ENCODE measurements at regions not wholly inside any gene's neighbourhood (a gene's known extent, or its start where the extent isn't known, plus 50 kb on each side); places are given as distances from the start of the nearest gene placed in this dataset.

DNA sequence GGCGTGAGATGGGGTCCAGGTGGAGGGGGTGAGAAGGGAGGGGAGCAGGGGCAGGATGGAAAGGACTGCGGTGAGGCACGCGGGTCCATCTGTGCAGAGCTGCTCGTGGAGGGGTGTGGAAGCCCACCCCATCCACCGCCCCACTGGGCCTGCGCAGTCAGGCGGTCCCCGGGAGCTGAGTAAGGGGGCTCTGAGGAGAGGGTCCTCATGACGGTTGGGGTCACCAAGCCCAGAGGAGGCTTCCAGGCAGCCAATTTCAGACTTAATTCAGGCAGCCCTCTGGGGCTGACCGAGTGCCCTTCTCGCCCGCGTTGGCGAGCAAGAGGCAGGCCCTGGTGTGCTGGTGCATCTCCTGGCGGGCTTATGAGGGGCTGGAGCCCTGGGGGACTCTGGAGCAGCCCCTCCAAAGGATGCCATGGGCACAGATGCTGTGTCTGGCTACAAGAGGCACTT is 115.5 kb downstream of the KIF26A start:
- H3K9me3 Mint-ChIP-seq, result peaks cover 0 to 8% (median 0%) of the 10 kb centered on the region in 7 donors
- H3K36me3 Mint-ChIP-seq, result no peaks in the 10 kb centered on the region
- peaks cover 4% of the 10 kb centered on the region for H3K27me3 ChIP-seq (ENCODE audit: control insufficient read depth, insufficient read depth, low read length)
- no peak overlapping the region for H3K27ac ChIP-seq (ENCODE audit: insufficient read depth, low read length, poor library complexity, severe bottlenecking)
- no peaks in the 10 kb centered on the region for H3K36me3 ChIP-seq (ENCODE audit: control insufficient read depth, insufficient read depth, low read length)
- no peak overlapping the region for H3K27ac Mint-ChIP-seq
- ATAC-seq (ENCODE audit: low read depth in 2 of 2) (no peak), DNase-seq (no peak)
- no peak overlapping the region for H3K4me3 ChIP-seq (ENCODE audit: low read depth, low read length)
- H3K4me1 ChIP-seq (ENCODE audit: control insufficient read depth, insufficient read depth, low read length, poor library complexity, severe bottlenecking), result no peaks in the 10 kb centered on the region
- peaks cover 10% of the 10 kb centered on the region for H3K27me3 Mint-ChIP-seq
- no peaks in the 10 kb centered on the region for H3K9me3 ChIP-seq (ENCODE audit: control insufficient read depth in 2 of 2, low read length in 2 of 2)
- peaks cover 0 to 2% (median 0%) of the 10 kb centered on the region in 4 donors for H3K4me1 Mint-ChIP-seq
- H3K4me3 Mint-ChIP-seq, result no peak overlapping the region

- H3K4me3 Mint-ChIP-seq, result no peak overlapping the region
- ATAC-seq (ENCODE audit: low read depth in 2 of 2) (no peak), DNase-seq (no peak)
- H3K27ac Mint-ChIP-seq, result no peak overlapping the region
- peaks cover 4% of the 10 kb centered on the region for H3K27me3 ChIP-seq (ENCODE audit: control insufficient read depth, insufficient read depth, low read length)
- no peaks in the 10 kb centered on the region for H3K9me3 ChIP-seq (ENCODE audit: control insufficient read depth in 2 of 2, low read length in 2 of 2)
- H3K4me1 Mint-ChIP-seq, result peaks cover 0 to 2% (median 0%) of the 10 kb centered on the region in 4 donors
- peaks cover 10% of the 10 kb centered on the region for H3K27me3 Mint-ChIP-seq
- H3K36me3 Mint-ChIP-seq, result no peaks in the 10 kb centered on the region
- H3K4me3 ChIP-seq (ENCODE audit: low read depth, low read length), result no peak overlapping the region
- no peaks in the 10 kb centered on the region for H3K36me3 ChIP-seq (ENCODE audit: control insufficient read depth, insufficient read depth, low read length)
- H3K9me3 Mint-ChIP-seq, result peaks cover 0 to 8% (median 0%) of the 10 kb centered on the region in 7 donors
- H3K4me1 ChIP-seq (ENCODE audit: control insufficient read depth, insufficient read depth, low read length, poor library complexity, severe bottlenecking), result no peaks in the 10 kb centered on the region
- no peak overlapping the region for H3K27ac ChIP-seq (ENCODE audit: insufficient read depth, low read length, poor library complexity, severe bottlenecking)
Observed at GRCh38 chr14:104254735-104255400, 116.5 kb downstream of the KIF26A start.

DNA sequence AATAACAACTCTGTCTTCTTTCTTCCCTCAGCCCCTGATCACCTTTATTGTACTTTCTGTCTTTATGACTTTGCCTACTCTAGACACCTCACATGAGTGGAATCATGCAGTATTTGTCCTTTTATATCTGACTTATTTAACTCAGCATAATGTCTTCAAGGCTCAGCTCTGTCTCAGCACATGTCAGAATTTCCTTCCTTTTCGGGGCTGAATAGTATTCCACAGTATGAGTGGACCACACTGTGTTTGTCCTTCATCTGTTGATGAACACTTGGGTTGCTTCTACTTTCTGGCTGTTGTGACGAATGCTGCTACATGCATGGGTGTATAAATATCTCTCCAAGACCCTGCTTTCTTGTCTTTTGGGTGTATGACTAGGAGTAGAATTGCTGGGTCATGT is 117.6 kb downstream of the KIF26A start:
- H3K36me3 ChIP-seq (ENCODE audit: control insufficient read depth, insufficient read depth, low read length), result no peaks in the 10 kb centered on the region
- no peak for ATAC-seq (ENCODE audit: low read depth in 2 of 2)
- peaks cover 10% of the 10 kb centered on the region for H3K27me3 Mint-ChIP-seq
- H3K9me3 ChIP-seq (ENCODE audit: control insufficient read depth in 2 of 2, low read length in 2 of 2), result peaks cover 0 to 3% of the 10 kb centered on the region in 2 experiments
- H3K36me3 Mint-ChIP-seq, result no peaks in the 10 kb centered on the region
- peaks cover 4% of the 10 kb centered on the region for H3K27me3 ChIP-seq (ENCODE audit: control insufficient read depth, insufficient read depth, low read length)
- H3K9me3 Mint-ChIP-seq, result peaks cover 0 to 10% (median 4%) of the 10 kb centered on the region in 7 donors
- H3K27ac ChIP-seq (ENCODE audit: insufficient read depth, low read length, poor library complexity, severe bottlenecking), result no peak overlapping the region
- H3K4me1 ChIP-seq (ENCODE audit: control insufficient read depth, insufficient read depth, low read length, poor library complexity, severe bottlenecking), result no peaks in the 10 kb centered on the region
- H3K4me3 ChIP-seq (ENCODE audit: low read depth, low read length), result no peak overlapping the region
- no peak for DNase-seq
- H3K4me1 Mint-ChIP-seq, result peaks cover 0 to 5% (median under 1%) of the 10 kb centered on the region in 4 donors
- H3K4me3 Mint-ChIP-seq, result no peak overlapping the region
- H3K27ac Mint-ChIP-seq, result no peak overlapping the region

- peaks cover 0 to 5% (median 0%) of the 10 kb centered on the region in 4 donors for H3K4me1 Mint-ChIP-seq
- no peaks in the 10 kb centered on the region for H3K27me3 ChIP-seq (ENCODE audit: control insufficient read depth, insufficient read depth, low read length)
- no peak for DNase-seq
- H3K4me1 ChIP-seq (ENCODE audit: control insufficient read depth, insufficient read depth, low read length, poor library complexity, severe bottlenecking), result no peaks in the 10 kb centered on the region
- H3K9me3 Mint-ChIP-seq, result peaks cover 0 to 12% (median 4%) of the 10 kb centered on the region in 7 donors
- peaks cover 5% of the 10 kb centered on the region for H3K27me3 Mint-ChIP-seq
- no peak overlapping the region for H3K27ac Mint-ChIP-seq
- no peaks in the 10 kb centered on the region for H3K36me3 ChIP-seq (ENCODE audit: control insufficient read depth, insufficient read depth, low read length)
- no peak overlapping the region for H3K4me3 ChIP-seq (ENCODE audit: low read depth, low read length)
- no peak overlapping the region for H3K4me3 Mint-ChIP-seq
- no peak for ATAC-seq (ENCODE audit: low read depth in 2 of 2)
- no peak overlapping the region for H3K27ac ChIP-seq (ENCODE audit: insufficient read depth, low read length, poor library complexity, severe bottlenecking)
- peaks cover 0 to 8% of the 10 kb centered on the region in 2 experiments for H3K9me3 ChIP-seq (ENCODE audit: control insufficient read depth in 2 of 2, low read length in 2 of 2)
- no peaks in the 10 kb centered on the region for H3K36me3 Mint-ChIP-seq
Observed at GRCh38 chr14:104262515-104263514, 124.4 kb downstream of the KIF26A start.

- Mint-ChIP-seq H3K9me3 (peaks cover 0 to 12% (median 4%) of the 10 kb centered on the region in 7 donors), H3K36me3 (no peaks in the 10 kb centered on the region), H3K27me3 (peaks cover 6% of the 10 kb centered on the region), H3K4me3 (no peak overlapping the region), H3K27ac (no peak overlapping the region), H3K4me1 (peaks cover 0 to 5% (median 1%) of the 10 kb centered on the region in 4 donors)
- Histone ChIP-seq H3K9me3 (ENCODE audit: control insufficient read depth in 2 of 2, low read length in 2 of 2) (peaks cover 0 to 8% of the 10 kb centered on the region in 2 experiments), H3K36me3 (ENCODE audit: control insufficient read depth, insufficient read depth, low read length) (no peaks in the 10 kb centered on the region), H3K4me3 (ENCODE audit: low read depth, low read length) (no peak overlapping the region), H3K27ac (ENCODE audit: insufficient read depth, low read length, poor library complexity, severe bottlenecking) (no peak overlapping the region), H3K4me1 (ENCODE audit: control insufficient read depth, insufficient read depth, low read length, poor library complexity, severe bottlenecking) (no peaks in the 10 kb centered on the region), H3K27me3 (ENCODE audit: control insufficient read depth, insufficient read depth, low read length) (no peaks in the 10 kb centered on the region)
- ATAC-seq (ENCODE audit: low read depth in 2 of 2) (no peak), DNase-seq (no peak)
Observed at GRCh38 chr14:104263675-104264358, 125.4 kb downstream of the KIF26A start.

- no peak overlapping the region for H3K4me3 ChIP-seq (ENCODE audit: low read depth, low read length)
- no peaks in the 10 kb centered on the region for H3K27me3 ChIP-seq (ENCODE audit: control insufficient read depth, insufficient read depth, low read length)
- Mint-ChIP-seq H3K27ac (no peak overlapping the region), H3K27me3 (peaks cover 9% of the 10 kb centered on the region), H3K36me3 (no peaks in the 10 kb centered on the region), H3K4me3 (no peak overlapping the region), H3K4me1 (peaks cover 0 to 5% (median 1%) of the 10 kb centered on the region in 4 donors), H3K9me3 (peaks cover 0 to 12% (median 4%) of the 10 kb centered on the region in 7 donors)
- ATAC-seq (ENCODE audit: low read depth in 2 of 2), result no peak
- peaks cover 0 to 8% of the 10 kb centered on the region in 2 experiments for H3K9me3 ChIP-seq (ENCODE audit: control insufficient read depth in 2 of 2, low read length in 2 of 2)
- no peak overlapping the region for H3K27ac ChIP-seq (ENCODE audit: insufficient read depth, low read length, poor library complexity, severe bottlenecking)
- DNase-seq, result no peak
- no peaks in the 10 kb centered on the region for H3K4me1 ChIP-seq (ENCODE audit: control insufficient read depth, insufficient read depth, low read length, poor library complexity, severe bottlenecking)
- no peaks in the 10 kb centered on the region for H3K36me3 ChIP-seq (ENCODE audit: control insufficient read depth, insufficient read depth, low read length)
Observed at GRCh38 chr14:104264495-104265265, 126.3 kb downstream of the KIF26A start.
